ENCODE measurements at regions not wholly inside any gene's neighbourhood (a gene's known extent, or its start where the extent isn't known, plus 50 kb on each side); places are given as distances from the start of the nearest gene placed in this dataset.
"Not testable (repeated sequence)": the region's sequence is repeated elsewhere in the genome, so short reads cannot be mapped to it uniquely, and the experiment has no call there.

DNA sequence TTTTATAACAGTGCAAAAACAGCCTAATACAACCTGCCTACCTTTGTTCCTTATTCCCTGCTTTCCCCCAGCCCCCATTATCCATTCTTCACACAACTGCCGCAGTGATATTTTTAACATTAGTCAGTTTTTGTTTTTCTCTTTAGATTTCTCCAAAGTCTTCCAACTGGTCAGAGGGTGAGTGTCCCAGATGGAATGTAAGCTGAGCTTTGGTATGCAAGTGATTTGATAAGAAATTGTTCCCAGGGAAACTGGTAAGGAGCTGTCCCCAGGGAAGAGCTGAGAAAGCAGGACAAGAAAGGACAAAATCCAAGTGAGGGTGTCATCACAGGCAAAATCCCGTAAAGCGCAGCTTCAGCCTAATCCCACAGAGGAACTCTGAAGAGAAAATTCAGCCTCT is 475.5 kb upstream of the ADGRL3 start:
- DNase-seq (ENCODE audit: extremely low read depth in 1 of 11, low read depth in 9 of 11, low spot score in 4 of 11): no peak

DNA sequence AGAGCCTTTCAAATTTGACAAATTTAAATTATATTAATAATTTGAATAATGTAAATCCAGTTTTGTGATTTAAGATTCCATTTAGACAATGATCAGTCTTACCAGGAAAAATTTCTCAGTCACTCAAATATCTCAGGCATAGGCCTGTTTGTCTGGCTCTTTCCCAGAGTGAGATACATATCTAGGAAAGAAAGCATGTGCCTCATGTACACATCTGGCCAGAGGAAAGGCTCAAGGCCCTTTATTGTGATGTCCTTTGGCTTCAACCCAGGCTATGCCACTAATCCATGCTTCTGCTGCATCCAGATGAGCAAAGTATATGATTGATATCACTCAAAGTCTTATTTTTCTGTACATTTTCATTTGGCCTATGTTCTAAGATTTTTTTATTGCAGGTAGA is 473.3 kb upstream of the ADGRL3 start:
- DNase-seq (ENCODE audit: extremely low read depth in 1 of 11, low read depth in 9 of 11, low spot score in 4 of 11): no peak

DNA sequence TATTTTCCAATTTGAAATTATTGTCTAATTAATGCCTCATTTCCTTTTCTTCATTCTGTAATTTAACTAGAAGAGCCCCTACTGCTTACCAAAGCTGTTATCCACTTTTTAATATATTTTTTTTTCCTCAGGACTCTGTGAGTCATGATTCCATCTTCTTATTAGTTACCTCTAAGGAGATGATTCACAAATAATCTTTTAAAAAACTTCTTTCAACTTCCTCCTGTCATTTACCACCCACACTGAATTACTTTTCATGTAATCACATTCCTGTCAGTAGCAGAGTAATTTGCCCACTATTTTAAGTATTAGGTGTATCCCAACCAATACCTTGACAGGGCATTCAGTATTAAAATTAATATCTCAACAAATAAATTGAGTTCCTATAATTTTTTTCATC is 470.9 kb upstream of the ADGRL3 start:
- no peak for DNase-seq (ENCODE audit: extremely low read depth in 1 of 11, low read depth in 9 of 11, low spot score in 4 of 11)

DNA sequence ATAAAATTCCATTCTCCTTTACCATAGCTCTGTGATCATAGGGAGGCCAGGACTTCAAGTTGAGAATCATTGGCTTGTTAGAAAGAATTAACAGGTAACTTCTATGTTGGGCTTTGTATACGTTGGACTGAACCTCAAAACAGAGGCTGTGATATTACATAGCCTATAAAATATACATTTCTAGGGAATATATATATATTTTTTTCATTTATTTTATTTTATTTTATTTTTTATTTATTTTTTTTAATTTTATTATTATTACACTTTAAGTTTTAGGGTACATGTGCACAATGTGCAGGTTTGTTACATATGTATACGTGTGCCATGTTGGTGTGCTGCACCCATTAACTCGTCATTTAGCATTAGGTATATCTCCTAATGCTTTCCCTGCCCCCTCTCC is 470.4 kb upstream of the ADGRL3 start:
- not testable (repeated sequence) for DNase-seq (ENCODE audit: extremely low read depth in 1 of 11, low read depth in 9 of 11, low spot score in 4 of 11)

DNA sequence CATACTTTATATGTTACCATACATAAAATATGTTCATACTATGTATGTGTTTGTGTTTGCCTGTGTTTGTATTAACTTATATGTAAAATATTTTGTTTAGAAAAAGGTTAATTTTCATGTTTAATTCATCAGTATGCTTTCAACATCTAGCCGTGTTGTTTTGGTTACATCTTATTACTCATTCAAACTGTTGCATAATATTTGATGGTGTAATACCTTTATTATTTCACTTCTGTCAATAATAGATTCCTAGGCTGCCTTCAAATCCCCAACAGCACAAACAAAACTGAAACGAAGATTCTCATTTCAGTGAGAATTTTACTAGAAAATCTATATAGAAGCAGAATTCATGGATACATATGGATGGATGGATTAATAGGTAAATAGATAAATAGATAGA is 462.3 kb upstream of the ADGRL3 start:
- DNase-seq (ENCODE audit: extremely low read depth in 1 of 11, low read depth in 9 of 11, low spot score in 4 of 11): no peak

DNA sequence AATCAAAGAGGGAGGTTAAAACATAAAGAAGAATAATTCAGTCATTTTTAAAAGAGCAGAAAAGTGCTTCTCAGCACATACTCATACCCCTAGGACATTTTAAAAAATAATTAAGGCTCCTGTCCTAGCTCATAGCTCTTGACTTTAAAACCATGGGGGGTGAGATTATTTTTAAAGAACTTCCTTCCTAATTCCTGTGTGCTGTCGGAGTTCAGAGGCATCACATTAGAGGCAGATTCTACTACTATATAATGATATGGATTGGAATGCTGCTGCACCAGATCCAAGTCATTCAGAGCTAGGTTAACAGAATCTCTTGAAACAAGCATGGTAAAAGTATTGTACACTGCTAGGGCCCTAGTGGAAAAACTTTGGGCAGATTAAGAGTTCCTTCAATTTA is 456.5 kb upstream of the ADGRL3 start:
- no peak for DNase-seq (ENCODE audit: extremely low read depth in 1 of 11, low read depth in 9 of 11, low spot score in 4 of 11)

DNA sequence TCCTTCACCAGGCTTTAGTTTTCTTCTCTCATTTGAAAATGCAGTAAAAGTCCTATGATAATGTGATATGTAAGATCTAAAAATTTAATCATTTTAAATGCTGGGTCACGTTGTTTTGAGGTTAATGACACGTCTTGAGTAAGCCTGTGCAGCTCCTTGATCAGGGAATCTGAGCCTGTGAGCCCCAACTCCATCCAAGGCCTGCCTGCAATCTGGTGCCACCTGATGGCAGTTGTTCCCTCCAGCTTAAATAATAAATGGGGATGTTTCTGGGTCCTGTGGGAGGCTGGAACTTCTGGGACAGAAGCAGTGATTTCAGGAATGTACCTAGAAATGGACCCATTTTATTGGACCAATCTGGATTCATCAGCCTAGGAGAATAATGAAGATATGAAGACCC is 455.4 kb upstream of the ADGRL3 start:
- no peak for DNase-seq (ENCODE audit: extremely low read depth in 1 of 11, low read depth in 9 of 11, low spot score in 4 of 11)

DNA sequence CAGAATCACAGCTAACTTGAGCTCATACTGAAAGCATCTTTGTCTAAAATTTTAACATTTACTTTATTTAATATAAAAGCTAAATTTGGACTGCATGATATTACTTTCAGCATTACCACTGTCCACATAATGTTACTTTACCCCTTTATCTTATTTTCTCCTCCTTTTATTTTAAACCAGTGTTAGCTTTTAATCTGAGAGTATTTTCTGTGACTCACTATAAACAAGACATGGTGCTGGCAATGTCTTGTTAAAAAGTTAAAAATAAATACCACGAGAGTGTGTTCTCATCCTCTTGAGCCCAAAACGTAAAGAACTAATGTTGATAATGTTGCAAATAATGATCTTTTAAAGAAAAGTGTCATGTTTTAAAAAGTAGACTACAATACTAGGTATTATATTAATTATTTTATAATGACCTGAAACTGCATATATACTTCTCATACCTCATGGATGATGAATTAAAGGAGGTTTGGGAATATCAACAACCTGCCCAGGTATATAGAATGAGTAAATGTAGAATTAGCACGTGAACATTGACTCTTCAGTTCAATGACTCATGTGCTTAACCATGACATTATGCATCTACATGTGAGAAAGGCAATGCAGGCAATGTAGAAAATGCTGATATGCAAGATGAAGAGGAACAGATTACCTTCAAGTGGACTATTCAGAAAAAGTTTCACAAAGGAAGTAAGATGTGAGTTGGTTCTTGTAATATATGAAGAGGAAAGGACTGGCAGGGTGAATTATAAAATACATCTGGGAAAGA is 454.1 kb upstream of the ADGRL3 start:
- DNase-seq (ENCODE audit: extremely low read depth in 1 of 11, low read depth in 9 of 11, low spot score in 4 of 11): no peak

DNA sequence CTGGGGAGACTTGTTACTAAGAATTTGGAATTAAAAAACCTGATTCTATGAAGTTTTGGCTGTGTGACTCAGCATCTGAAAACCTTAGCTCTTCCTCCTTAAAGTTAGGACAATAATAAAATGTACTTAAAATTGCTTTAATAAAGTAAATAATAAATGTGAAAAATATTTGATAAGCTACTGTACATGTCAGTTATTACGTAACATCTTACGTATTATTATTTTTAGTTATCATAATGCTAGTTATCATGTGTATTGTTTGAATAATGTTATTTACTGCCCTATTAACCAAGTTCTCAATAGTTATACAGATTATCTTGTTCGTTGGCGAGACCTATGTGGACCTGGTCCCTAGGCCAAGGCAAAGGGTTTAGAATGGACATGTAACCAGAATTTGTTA is 449.2 kb upstream of the ADGRL3 start:
- no peak for DNase-seq (ENCODE audit: extremely low read depth in 1 of 11, low read depth in 9 of 11, low spot score in 4 of 11)

DNA sequence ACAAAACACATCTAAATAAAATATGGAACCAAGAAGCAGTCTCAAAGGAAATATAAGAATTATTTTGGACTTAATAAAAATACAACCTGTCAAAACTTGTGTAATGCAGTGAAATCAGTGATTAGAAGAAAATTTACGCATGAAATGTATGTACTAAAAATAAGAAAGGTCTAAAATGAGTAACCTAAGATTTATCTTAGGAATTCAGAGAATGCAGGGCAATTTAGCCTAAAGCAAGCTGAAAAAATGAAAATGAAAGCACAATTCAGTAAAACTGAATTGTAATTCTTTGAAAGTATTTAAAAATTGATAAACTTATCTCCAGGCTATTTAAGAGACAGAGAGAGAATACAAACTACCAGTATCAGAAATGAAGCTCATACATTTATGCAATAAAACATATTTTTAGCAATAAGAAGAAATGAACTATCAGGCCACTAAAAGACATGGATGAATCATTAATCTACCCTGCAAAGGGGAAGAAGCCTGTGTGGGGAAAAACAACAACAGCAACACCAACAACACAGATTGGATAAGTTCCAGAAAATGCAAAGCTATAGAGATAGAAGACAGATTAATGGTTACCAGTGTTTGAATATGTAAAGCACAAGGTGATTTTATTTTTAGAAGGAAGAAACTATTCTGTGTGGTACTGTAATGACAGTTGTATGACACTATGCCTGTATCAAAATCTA is 442.0 kb upstream of the ADGRL3 start:
- DNase-seq (ENCODE audit: extremely low read depth in 1 of 11, low read depth in 9 of 11, low spot score in 4 of 11): no peak

DNA sequence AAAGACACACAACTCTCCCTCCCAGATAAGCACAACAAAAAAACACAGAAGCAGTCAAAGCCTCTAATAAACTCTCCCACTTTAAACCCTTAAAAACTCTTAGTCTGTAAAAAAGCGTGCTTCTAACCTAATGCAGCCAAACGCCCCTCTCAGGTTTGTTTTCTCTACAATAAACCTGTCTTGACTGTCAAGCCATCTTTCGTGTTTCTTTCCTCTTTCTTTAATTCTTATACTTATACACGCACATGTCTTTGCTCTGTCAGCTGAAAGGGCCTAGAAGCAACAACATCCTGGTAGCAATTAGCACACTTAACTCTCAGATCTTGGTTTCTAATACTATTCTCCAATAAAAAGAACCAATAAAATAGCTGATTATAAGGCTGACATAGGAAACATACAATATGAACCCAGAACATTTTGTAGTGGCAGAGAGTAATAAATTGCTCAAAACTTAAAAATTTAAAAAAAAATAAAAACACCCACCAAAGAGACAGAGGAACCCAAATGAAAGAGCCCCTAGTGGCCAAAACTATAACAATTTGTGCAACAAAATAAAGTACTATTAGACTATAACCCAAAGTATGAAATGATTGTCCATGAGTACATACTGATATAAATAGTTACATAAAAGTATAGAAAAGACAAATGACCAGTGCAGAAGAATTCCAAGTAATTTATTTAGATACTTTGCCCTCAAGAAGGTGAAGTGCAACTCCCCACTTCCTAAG is 440.4 kb upstream of the ADGRL3 start:
- no peak for DNase-seq (ENCODE audit: extremely low read depth in 1 of 11, low read depth in 9 of 11, low spot score in 4 of 11)

DNA sequence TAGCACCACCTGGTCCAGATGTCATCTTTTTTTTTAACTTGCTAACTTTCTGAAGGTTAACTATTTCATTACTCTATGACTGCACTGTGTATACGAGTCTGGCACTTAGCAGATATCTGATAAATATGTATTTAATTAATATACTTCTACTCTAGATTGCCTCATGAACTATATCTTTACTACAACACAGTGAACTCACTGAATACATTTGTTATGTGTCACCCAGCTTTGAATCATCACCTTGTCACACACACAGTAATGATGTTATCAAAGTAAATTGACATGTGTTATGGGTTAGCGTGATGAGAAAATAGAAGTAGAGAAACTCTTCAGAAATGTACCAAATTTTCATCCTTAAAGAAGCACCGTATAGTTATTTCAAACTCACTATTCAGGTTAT is 419.3 kb upstream of the ADGRL3 start:
- no peak for DNase-seq (ENCODE audit: extremely low read depth in 1 of 11, low read depth in 9 of 11, low spot score in 4 of 11)

DNA sequence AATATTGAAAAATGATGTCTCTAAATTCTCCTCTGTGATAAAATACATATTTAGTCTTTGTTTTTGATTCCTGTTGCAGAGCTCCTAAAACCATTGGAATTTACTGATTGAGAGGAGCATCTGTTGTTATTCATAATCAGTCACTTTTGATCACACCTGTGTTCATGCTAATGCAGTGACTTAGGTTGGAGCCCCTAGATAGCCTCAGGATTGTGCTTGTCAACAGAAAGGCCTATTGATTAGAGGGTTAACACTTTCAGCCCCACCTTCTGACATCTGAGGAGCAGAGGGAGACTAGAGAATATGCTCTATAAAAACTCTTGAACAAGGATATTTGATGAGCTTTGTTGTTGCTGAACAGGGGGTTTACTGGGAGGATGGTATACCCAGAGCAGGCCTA is 409.5 kb upstream of the ADGRL3 start:
- DNase-seq (ENCODE audit: extremely low read depth in 1 of 11, low read depth in 9 of 11, low spot score in 4 of 11): no peak

DNA sequence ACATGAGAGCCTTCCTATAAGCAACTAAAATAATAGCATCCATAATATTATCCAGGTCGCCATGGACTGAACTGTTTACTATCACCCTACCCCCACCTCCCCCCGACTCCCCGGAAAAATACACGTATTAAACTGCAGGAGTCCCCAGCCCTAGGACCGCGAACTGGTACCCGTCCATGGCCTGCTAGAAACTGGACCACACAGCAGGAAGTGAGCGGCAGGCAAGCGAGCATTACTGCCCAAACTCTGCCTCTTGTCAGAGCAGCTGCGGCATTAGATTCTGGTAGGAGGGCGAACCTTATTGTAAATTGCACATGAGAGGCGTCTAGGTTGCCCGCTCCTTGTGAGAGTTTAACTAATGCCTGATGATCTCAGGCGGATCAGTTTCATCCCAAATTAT is 405.8 kb upstream of the ADGRL3 start:
- no peak for DNase-seq (ENCODE audit: extremely low read depth in 1 of 11, low read depth in 9 of 11, low spot score in 4 of 11)

DNA sequence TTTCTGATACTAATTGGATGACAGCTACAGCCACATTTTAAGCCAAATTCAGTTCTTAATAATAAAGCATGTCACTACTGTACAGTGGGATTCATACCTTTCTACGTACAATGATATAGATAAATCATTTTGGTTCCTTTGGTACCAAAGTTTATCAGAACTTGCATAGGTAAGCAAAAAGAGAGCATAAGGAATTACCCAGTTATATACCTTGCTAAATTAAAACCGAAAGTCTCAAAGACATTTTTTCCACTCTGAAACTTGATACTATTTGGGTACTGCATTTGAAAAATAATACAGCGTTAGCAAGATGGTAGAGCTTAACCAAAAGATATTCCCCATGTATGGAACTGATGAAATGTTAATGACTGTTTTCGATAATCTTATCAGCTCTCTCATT is 400.9 kb upstream of the ADGRL3 start:
- DNase-seq (ENCODE audit: extremely low read depth in 1 of 11, low read depth in 9 of 11, low spot score in 4 of 11): no peak

DNA sequence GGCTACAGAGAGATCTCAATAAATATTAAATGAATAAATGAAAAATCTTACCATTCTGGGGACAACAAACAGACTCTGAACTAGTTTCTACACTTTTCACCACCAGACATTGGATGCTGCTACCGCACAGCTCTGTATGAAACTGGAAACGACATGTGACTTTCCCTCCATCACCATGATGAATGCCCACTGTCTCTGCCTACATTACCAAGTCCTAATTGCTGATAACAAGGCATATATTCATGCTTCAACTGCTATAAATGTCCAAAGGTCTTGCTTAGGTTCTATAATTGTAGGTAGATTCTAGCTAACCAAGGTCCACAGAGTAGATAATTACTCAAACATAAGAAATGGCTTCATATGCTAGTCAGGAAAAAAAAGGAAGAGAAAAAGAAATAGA is 399.4 kb upstream of the ADGRL3 start:
- no peak for DNase-seq (ENCODE audit: extremely low read depth in 1 of 11, low read depth in 9 of 11, low spot score in 4 of 11)

DNA sequence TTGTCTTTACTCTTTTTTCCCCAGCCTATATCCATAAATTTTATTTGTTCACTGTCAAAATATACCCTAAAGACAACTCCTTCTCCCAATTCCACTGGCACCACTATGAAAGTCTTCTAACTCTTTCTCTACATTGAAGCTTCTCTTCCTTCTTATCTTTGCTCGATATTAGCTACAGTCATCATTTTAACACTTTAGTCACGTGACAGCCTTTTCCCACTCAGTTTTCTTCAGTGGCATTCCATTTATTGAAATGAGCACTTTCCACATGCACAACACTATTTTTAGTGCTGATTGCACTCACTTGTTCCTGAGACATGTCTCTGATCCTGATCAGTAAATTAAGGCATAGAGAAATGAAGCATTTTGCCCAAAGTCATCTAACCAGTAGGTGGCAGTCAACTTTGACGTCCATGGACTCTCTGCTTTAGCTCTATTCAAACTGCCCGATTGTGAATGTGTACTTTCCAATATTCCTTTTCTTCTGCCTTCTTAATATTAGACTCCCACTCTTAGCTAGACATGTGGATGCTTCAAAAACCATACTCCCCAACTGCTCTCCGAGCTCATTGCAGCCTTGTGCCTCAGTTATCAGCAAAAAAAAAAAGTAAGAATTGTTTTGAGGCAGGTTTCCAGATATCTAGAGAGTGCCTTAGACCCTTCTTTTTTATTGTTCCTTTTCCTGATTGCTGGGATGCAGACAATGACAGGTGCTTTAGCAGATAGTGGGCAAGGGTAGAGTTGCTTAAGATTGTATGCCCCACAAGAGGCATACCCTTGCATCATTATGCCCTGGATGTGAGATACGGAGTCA is 394.4 kb upstream of the ADGRL3 start:
- DNase-seq (ENCODE audit: extremely low read depth in 1 of 11, low read depth in 9 of 11, low spot score in 4 of 11): peak in 9 of 11 donors; percentile 6 to 32 (median 15)

DNA sequence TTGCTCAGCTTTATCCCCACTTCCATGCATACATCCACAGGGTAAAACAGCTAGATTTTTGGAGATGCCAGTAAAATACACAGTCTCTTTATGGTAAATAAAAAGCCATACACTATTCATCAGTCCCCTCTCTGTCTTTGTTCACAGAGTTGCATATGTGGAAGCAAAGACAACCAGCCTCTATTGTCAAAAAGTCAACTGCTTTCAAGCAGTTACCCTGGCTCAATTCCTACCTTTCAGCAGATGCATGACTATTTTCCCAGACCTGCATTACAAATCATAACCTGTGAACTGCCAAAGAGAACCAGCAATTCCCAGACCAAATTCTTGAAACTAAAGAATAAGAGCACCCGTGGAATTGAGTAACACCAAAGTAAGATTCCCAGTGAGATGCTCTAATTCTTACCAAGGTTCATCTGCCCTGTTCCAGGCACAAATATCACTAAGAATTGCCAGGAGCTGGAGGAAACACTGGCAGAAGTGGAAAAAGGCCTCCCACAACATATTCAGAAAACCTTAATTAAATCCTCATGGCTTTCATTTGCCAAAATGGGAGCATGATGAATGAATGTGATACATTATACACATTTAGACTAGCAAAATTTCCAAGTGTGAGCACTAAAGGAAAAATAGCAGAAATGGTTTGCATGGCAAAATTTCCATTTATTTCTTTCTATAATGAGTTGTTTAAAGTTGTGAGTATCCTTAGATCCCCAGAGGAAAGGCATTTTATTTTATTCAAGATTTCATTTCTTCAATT is 391.2 kb upstream of the ADGRL3 start:
- DNase-seq (ENCODE audit: extremely low read depth in 1 of 11, low read depth in 9 of 11, low spot score in 4 of 11): no peak

DNA sequence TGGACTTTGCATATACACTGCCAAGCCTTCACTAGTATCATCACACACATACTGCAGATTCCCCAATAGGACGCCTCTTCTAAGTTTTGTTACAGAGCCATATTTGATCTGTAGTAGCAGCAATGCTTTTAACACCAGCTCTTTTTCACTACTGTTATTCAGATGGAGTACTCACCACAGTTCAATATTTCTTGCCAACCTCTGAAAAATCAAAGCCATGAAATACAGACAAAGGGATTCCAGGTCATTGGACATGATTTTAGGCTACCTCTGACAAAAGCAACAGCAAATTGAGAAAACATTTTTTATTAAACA is 390.7 kb upstream of the ADGRL3 start:
- no peak for DNase-seq (ENCODE audit: extremely low read depth in 1 of 11, low read depth in 9 of 11, low spot score in 4 of 11)
